8988T (cell line): ENCODE measurements at regions not wholly inside any gene's neighbourhood (a gene's known extent, or its start where the extent isn't known, plus 50 kb on each side); places are given as distances from the start of the nearest gene placed in this dataset.
"Not testable (repeated sequence)": the region's sequence is repeated elsewhere in the genome, so short reads cannot be mapped to it uniquely, and the experiment has no call there.

ENCODE experiments used
- DNase-seq: peaks from one replicate; pipeline ENCODE4 v3.0.0; 2011

DNA sequence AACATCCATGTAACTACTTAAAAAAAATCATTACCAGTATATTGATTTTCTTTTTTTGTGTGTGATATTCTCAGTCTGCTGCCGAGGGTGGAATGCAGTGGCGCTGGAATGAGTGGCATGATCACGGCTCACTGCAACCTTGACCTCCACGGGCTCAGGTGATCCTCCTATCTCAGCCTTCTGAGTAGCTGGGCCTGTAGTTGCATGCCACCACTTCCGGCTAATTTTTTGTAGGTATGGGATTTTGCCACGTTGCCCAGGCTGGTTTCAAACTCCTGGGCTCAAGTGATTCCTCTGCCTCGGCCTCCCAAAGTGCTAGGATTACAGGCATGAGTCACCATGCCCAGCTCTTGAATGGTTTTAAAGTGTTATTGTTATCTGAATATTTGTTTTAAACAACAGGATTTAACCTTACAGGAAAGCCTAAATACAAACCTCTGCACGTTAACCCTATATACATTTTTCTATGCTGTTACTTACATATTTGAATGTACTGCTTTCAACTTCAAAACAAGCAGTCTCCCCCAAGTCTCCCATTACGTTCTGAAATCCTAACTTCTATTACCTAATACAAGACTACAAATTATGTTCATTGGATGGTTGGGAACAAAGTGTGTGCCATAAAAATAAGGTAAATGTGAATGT is 61.7 kb downstream of the KPNA2 start:
- no peak for DNase-seq

DNA sequence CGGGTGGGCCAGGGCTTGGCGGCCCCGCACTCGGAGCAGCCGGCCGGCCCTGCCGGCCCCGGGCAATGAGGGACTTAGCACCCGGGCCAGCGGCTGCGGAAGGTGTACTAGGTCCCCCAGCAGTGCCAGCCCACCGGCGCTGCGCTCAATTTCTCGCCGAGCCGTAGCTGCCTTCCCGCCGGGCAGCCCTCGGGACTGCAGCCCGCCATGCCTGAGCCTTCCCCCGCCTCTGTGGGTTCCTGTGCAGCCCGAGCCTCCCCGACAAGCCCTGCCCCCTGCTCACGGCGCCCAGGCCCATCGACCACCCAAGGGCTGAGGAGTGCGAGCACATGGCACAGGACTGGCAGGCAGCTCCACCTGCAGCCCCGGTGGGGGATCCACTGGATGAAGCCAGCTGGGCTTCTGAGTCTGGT is 63.8 kb downstream of the KPNA2 start:
- not testable (repeated sequence) for DNase-seq

DNA sequence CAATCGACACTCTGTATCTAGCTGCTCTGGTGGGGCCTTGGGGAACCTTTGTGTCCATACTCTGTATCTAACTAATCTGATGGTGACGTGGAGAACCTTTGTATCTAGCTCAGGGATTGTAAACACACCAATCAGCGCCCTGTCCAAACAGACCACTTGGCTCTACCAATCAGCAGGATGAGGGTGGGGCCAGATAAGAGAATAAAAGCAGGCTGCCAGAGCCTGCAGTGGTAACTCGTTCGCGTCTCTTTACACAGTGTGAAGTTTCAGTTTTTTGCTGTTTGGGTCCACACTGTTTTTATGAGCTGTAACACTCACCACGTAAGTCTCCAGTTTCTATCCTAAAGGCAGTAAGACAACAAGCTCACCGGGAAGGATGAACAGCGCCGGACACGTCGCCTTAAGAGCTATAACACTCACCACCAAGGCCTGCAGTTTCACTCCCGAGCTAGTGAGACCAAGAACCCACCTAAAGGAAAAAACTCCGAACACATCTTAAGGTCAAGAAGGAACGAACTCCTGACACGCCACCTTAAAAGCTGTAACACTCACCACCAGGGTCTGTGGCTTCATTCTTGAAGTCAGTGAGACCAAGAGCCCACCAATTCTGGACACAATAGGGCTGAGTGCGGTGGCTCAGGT is 64.6 kb downstream of the KPNA2 start:
- DNase-seq: no peak

DNA sequence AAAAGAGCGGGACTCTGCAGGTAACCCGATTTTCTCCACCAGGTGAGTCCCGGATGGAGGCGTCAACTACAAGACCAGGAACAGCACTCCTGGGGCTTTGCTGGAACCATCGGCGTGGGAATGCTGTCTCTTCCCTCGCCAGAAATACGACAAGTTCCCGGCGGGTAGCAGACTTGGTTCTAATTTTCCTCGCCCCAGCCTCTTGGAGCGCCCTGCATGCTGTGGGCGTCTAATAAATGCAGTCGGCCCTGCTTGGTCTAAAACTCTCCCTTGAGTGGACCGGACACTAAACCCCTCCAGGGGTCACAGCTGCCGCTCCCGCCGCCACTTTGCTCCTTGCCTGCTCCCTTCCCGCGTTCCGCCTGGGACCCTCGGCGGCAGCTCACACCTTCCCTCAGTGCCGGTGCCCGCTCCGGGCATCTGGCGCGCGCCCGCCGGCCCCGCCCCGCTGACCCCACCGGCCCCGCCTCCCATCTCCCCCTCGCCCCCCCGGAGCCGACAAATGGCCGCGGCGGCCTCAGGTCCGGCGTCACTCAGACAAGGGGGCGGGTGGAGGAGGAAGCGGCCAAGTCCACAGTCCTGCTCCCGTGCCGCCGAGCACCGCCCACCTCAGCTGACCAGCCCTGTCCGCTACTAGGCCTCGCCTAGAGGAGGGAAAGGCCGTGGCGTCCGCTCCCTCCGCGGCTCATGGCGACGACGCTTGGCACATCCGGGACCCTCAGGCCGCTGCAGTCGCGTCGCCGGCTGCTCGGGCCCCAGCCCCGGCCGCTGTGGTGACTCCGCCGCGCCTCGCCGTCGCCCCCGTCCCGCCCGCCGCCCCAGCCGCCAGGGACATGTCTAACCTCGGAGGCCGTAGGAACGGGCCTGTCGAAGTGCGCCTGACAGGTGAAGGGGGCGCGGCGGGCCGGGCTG is 65.8 kb downstream of the KPNA2 start:
- peak; percentile 58 for DNase-seq

DNA sequence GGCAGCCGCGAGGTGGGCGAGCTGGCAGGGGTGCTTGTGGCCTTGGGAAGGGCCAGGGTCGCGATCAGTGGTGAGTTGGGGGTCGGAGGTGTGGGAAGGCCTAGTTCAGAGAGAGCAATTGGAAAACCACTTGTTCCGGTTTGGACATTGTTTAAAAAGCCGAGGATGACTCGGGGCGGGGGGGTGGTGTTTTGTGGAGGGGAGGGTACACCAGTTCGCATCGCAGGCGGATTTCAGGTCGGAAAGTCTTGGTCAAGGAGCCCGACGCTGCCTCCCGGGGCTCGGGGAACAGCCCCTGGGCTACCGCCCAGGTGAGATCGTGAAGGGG is 66.4 kb downstream of the KPNA2 start:
- DNase-seq: no peak

DNA sequence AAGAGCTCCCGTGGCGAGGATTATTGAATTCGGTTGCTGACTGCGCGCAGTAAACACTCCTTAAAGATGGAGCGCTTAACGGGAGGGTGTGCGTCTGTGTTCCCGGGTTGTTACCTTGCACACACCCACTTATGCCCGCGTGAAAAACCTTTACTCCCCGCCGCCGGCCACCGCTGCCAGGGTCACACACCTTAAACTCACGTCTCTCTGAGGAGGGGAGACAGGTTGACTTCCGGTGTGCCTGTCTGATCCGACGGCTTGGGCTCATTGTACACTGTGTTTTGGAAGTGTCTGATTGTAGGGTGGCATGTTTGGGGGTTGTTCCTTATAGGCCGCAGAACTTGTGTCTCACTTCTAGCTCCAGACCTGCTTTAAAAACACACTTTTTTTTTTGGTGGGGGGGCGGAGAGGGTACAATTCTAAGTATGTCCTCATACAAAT is 66.8 kb downstream of the KPNA2 start:
- no peak for DNase-seq

DNA sequence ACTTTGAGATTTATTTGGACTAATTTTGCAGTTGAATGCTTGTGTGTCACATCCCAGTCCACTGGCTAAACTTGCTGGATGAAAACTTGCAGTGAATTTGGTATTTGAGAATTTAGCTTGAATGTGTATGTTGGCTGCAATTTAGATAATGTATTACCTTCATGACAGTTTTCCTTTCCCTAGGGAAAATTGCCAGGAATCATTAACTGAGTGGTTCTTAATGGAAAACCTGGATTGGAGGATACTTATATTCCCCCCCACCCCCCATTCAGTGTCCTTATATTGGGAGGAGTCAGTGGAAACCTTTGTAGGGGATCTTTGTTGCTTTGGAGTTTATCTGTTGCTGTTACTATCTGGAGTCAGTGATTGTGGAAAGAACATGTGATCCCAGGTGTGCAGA is 67.6 kb downstream of the KPNA2 start:
- DNase-seq: no peak

DNA sequence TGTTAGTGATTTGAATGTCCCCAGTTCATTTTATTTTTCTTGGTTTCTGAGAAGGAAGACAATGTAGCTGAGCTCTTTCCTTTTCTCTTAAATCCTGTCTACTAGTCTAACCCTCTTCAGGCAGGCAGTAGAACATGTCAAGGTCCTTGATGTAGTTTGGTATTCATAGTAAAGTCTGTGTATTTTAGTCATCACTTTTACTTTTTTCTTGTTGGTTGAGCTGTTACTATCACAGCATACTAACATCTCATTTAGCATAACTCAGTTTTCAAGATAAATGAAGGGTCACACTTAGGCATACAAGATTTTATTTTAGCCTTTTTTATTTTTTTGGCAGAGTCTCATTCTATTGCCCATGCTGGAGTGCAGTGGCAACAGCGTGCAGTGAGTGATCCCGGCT is 70.5 kb downstream of the KPNA2 start:
- no peak for DNase-seq

DNA sequence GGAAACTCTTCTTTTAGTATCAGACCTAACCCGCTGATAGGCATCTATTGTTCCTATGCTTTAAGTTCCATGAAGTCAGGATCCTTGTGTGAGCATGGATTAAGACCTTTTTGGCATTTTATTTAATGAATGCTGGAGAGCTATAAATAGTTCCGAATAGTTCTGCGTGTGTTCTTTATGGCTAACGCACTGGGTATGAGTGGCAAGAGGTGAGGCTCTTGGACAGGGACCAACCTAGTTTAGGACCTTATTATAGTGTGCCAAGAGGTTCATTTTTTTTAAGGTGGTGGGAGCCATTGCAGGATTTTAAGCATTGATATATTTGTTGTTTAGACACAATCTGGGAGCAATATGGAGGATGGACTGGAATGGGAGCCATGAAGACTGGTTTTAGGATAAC is 71.8 kb downstream of the KPNA2 start:
- no peak for DNase-seq

DNA sequence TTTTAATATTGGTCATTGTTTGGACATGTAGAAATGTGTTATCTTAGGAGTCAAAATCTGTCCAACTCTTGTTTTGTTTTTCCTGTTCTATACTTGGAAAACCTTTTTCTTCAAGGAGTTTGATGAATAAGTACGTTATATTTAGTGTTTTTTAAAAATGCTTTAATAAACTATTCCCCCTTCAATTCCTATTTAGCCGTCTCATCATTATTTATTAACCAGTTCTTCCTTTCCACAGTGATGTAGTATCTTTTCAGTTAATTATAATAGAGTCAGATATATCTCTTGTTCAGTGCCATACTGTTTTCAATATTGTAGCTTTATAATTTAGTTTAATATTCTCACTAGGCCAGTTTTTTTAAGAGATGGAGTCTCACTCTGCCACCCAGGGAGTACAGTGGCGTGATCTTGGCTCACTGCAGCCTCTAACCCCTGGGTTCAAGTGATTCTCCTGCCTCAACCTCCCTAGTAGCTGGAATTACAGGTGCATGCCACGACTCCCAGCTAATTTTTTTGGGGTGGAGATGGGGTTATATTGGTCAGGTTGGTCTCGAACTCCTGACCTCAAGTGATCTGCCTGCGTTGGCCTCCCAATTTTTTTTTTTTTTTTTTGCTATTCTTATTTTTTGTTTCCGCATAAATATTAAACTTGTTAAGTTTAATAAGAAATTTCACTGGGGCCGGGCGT is 72.9 kb downstream of the KPNA2 start:
- no peak for DNase-seq

DNA sequence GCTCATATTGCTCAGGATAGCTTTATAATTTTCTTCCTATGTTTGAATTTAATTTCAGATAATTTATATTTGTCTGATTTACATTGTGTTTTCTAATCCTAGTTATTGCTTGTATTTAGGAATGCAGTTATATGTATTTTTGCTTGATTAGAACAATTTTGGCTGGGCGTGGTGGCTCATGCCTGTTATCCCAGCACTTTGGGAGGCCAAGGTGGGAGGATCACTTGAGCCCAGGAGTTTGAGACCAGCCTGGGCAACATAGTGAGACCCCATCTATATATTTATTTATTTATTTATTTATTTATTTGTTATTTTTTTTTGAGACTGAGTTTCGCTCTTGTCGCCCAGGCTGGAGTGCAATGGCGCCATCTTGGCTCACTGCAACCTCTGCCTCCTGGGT is 73.9 kb downstream of the KPNA2 start:
- not testable (repeated sequence) for DNase-seq

DNA sequence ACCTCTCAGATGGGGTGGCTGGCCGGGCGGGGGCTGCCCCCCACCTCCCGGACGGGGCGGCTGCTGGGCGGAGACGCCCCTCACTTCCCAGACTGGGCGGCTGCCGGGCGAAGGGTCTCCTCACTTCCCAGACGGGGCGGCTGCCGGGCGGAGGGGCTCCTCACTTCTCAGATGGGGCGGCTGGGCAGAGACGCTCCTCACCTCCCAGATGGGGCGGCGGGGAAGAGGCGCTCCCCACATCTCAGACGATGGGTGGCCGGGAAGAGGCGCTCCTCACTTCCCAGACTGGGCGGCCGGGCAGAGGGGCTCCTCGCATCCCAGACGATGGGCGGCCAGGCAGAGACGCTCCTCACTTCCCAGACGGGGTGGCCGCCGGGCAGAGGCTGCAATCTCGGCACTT is 80.7 kb downstream of the KPNA2 start:
- DNase-seq: not testable (repeated sequence)

DNA sequence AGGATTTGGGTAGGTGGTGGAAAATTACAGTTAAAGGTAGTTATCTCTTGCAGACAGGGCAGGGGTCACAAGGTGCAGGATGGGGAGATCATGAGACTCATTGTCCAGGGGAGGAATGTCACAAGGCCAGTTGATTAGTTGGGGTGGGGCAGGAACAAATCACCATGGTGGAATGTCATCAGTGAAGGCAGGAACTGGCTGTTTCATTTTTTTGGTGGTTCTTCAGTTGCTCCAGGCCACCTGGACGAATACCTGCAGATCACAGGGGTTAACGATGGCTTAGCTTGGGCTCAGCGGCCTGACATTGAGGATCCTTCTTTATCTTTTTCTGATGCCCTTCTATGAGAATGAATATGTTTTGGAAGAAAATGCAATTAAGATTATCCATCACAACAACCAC is 87.1 kb downstream of the KPNA2 start:
- DNase-seq: no peak

DNA sequence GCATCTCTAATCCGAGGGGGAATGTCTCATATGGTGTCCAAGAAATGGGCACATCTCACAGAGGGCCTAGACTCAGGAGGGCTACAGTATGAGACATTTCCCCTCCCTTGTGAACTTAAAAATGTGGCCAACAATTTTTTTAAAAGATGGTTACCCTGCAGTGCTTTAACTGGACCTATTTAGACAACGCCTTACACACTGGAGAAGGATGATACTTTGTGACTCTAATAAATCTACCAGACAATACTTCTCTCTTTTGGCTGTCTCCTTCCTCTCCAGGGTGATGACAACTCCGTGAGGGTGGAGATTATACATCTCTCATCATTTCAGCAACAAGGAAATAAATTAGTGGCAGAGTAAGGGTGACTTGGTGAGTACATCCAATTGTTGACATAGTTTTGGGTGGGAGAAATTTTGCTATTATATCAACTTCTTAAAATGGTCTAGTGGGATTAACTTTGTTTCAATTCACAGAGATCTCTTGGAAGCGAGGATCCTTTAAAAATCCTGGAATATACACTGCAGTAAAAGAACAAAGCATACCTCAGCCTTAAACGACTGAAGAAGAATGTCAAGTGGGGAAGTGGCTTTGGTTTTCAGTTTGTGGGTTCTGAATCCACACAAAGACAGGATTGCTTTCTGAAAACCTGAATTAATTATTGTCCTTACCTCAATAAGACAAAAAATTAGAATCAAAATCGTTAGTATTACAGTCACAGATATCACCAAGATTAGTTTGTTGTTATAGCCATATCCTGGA is 89.8 kb downstream of the KPNA2 start:
- DNase-seq: no peak

DNA sequence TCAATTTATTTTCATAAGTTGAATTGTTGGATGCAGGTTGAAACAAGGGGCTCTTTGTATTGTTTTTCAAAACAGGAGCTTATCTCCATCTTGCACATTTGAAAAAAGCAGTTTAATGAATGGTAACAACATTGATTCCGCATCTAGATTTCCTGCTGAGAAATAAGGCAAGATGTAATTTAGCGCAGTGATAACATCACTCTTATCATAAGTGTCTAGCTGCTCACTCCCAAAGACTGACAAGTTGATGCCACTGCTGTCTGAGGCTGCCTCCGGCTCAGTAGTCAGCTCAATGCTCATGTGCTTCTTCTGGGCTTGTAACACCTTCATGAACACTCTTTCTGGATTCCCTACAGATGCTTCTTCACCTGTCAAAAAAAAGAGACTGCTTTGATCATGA is 92.4 kb downstream of the KPNA2 start:
- no peak for DNase-seq

DNA sequence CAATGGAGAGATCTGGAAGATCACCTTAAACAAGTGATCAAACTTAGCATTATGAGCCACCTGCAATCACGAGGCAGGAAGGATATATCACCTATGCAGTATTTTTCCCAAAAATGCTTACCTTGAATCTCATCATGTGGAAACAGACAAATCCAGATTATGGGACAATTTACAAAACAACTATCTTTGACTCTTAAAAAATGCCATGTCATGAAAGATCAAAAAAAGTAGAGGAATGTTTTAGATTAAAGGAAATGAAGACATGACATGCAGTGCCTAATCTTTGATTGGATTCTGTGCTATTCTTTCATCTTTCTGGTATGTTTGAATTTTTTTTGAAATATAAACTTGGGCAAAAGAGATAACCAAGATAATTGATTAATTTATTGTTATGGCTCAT is 95.9 kb downstream of the KPNA2 start:
- DNase-seq: no peak

DNA sequence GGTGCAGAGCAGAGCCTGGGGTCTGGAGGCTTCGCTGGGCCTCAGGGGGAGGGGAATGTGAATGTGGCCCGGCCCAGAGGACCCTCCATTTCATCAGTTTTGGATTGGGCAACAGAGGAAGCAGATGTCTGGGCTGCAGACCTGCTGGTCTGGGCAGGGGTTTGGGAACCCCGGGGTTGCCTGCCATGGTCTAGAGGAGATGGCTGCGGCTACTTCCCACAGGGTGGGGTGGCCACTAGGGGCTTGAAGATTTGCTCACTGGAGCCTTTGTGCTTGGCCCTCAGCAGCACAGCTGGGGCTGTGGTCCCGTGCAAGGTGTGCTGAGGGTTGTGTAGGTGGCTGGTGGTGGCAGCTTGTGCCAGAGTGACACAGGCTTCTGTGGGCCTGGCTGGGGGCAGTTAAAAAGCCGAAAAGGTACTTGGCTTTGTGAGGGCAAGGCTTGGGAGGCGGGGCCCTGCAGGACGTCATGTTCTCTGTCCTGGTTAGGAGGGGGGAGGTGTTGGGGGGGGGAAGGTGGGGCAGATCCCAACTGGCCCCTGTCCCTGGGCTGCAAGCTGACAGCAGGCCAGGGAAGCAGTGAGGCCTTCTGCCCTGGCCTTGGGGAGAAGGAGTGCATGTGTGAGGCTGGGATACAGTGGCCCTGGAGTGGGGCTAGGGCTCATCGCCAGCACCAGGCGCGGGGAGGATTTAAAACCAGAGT is 98.0 kb downstream of the KPNA2 start:
- no peak for DNase-seq

DNA sequence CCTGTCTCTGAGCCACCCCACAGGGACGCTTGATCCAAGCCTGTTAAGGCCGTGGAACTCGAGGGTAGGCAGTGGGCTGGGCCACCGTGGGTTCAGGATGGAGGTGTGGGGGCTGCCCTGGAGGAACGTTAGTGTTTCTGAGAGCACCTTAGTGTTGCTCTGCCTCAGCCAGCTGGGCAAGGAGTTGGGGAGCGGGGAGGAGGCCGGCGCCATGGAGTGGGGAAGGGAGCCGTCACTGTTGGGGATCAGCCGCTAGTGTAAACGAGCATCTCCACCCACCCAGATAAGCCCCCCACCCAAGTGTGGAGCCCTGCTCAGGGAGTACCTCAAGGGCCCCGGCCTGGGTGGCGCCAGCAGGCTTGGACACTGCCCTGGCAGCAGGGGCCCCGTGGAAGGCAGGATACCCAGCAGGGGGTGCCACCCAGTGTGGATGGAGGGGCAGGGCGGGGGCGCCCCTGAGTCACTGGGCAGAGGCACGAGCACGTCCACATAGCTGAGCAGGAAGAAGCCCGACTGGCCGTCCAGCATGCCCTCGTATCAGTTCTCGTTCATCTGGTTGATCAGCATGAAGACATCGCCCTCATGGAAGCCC is 98.6 kb downstream of the KPNA2 start:
- no peak for DNase-seq

DNA sequence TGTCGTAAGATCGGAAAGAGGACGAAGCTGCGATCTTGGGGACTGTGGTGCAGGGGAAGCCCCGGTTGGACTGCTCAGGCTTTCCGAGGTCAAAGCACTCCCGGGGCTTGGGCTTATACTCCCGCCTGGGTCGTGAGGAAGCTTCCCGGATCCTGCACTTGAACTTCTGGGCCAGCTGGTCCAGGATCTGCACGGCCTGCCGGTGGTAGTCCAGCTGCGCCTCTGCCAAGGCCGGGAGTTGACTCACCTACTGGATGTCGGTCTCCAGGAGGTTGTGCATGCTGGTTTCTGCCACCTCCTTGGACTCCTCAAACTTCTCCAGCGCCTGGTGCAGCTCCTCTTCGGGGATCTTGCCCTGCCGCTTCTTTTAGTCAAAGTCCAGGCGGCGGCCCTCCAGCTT is 99.2 kb downstream of the KPNA2 start:
- no peak for DNase-seq

DNA sequence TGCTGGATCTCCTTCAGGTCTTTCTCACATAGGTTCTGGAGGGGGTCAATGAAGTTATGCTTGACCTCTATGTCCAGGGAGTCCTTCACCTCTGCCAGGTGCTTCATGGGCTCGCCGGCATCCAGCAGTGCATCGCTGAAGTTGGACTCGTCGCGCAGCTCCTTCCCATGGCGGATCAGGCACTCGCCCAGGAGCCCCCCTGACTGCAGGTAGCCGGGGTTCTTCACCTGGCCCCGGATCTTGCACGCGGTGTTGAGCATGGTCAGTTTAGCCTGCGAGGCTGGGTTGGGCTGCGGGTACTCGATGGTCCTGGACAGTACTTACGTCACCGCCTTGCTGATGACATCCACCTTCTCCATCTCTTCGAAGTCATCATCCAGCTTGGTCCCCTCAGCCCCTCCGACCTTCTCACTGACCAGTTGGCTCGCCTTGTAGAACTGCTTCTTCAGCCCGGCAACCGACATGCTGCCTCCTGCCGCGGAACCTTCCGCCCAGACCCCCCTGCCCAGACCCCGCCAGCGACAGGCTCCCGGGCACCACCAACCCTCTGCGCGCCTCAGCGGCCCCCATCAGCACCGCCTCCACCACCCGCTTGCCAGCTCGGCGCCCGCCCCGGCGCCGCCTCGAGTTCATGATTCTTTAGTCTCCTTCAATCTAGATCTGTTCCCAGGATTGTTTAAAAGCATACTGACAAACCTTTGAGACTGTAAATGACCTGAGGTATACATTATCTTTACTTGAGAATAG is 99.8 kb downstream of the KPNA2 start:
- DNase-seq: no peak

DNA sequence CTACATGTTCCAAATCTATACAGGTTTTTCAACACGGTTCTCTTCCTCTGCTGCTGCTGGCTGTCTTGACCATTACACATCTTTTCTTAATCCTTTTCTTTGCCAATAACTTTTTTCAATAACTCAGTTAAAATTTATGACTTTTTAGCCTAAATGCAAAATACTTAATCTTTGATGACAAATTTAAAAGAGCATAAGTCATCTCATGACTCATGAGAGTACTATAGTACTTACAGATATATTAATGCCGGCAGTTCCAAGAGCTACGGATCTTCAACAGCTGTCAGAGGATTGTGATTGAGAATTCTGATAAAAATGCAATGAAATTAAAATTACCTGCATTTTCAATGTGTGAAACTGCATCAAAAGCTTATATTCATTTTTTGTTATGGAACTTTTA is 105.5 kb downstream of the KPNA2 start:
- no peak for DNase-seq
